NCI-H1694 (cell line): ENCODE measurements at regions not wholly inside any gene's neighbourhood (a gene's known extent, or its start where the extent isn't known, plus 50 kb on each side); places are given as distances from the start of the nearest gene placed in this dataset.
"Not testable (repeated sequence)": the region's sequence is repeated elsewhere in the genome, so short reads cannot be mapped to it uniquely, and the experiment has no call there.

Source experiments
- DNase-seq: peaks from one replicate; lab custom pipeline; 2025; lab: John Stamatoyannopoulos, UW

DNA sequence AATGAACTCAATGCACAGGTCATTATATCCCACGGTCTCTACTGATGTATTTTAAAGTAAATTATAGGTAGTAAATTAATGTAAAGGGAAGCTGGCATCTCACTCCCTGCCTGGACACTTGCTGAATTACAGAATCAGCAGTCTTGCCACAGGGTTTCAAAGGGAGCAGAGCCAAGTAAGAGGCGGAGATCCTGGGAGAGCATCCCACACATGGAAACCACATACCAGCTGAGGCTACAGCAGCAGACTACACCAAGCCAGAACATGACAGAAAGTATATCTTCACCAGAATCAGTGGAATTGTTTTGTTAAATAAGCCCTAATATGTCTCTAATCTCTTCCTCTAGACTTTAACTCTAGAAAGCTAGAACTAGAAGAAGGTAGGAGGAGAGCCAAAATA is 1689.2 kb upstream of the WWC1 start:
- DNase-seq, result no peak

DNA sequence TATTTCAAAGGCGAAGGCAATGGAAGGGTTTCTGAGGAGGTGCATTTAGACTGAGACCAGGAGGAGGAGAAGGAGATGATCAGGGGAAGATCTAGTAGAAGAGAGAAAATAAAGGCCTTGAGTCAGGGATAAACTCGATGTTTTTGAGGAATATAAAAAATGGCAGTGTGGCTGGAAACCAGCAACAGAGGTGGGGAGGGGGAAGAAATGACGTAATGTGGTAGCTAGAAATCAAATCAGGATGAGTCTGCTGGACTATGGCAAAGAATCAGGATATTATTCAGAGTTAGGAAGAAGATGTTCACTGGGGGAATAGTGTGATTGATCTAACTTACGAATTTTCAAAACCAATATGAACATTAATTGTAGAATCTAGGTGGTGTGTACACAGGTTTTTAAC is 1673.9 kb upstream of the WWC1 start:
- no peak for DNase-seq

DNA sequence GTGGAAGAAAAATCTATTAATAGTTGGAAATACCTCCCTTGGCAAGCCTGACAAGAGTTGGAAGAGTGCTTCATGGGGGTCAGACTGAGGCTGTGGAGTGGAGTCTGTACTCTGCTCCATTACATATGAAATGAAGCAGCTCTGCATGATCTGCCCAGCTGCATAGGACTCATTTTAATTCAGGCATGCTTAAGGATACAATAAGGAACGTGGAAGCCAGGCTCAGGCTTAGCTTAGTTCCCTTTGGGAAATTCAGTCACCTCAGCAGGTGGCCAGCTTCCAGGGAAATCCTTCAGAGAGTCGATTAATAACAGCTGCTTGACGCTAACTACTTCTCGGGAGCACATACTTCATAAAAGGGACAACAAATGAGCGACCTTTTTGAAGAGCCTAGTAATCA is 1672.9 kb upstream of the WWC1 start:
- DNase-seq, result no peak

DNA sequence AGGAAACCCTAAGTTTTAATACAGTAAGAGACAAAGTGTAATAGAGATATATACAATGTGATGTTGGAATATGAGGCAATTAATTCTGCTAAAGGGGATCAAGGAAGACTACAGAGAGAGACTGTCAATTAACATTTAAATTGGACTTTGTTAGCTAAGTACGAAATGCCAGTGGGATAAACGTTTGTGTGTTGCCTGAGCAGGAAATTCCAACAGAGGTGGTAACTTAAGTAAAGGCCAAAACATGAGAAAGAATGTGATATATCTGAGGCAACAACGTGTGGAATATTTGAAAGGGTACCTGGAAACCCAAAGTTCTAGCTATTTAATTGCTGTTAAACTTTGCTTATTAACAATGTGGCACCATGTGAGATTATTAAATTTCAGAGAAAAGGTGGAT is 1666.9 kb upstream of the WWC1 start:
- DNase-seq, result no peak

DNA sequence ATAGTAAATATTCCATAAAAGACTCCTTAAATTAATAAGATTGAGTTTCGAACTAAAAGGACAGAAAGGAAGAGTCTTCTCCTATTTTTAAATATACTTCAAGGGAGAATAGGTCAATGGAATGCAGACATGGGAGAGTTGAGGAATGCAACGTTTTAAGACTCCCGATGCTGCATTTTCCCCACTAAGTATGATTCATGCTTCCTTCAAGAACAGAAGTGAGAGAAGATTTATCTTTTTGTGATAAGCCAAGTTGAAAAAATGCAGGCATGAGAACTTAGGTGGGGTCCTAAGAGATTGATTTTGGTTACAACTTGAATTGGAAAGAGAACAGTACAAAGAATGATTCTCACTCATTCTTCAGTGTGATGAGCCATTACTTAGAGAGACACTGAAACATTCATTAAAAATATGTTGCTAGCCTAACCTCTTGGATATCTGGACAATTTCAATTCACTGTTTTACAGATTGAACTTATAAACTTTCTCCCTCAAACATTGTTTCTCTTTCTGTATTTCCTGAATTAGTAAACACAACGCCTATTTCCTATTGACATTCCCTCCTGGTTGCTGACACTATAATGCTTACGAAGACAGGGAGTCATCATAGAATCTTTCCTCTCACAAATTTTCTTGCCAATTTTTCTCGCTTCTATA is 1666.1 kb upstream of the WWC1 start:
- DNase-seq, result no peak

DNA sequence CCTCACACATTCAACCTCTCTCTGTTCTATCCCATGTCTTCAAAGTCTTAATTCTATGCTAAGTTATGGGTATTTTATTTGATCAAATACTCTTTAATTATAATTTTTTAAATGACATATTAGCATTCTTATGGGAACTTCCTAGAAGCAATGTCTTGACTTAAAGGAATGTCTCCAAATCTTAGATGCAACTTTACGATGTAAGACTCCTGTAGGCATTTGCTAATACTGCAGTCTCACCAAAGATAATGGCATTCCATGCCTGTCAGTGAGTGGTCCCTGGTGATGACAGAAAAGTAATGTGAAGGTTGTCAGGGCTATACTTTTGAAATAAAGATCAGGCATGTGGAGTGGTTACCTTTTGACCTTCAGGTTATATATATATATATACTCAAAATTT is 1654.2 kb upstream of the WWC1 start:
- DNase-seq, result no peak

DNA sequence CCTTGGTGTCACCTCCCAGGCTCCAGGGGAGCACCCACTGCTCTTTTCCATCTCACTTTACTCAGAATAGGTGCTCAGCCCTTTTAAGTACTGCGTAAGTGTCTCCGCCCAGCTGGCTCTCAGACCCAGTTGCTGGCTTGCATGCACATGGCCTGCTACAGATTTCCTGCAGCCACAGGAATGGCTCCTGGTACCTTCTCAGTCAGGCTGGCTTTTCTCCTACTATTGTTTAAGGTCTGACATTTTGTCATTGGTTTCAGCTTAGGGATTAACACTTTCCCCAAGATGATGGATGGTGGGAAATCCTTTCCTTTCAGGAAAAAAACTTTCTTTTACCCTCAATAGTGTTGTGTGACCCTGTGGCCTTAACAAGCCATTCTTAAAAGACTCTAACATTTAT is 1652.3 kb upstream of the WWC1 start:
- no peak for DNase-seq

DNA sequence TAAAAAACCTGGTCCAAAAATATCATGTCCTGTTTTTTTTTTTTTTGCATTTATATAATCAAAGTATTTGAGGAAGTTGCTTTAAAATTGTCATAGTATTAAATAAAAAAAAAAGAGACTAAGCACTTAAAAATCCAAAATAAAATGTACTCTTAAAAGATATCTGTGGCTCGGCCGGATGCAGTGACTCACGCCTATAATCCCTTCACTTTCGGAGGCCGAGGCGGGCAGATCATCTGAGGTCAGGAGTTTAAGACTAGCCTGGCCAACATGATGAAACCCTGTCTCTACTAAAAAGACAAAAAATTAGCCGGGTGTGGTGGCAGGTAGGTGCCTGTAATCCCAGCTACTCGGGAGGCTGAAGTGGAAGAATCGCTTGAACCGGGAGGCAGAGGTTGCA is 1651.3 kb upstream of the WWC1 start:
- DNase-seq, result not testable (repeated sequence)

DNA sequence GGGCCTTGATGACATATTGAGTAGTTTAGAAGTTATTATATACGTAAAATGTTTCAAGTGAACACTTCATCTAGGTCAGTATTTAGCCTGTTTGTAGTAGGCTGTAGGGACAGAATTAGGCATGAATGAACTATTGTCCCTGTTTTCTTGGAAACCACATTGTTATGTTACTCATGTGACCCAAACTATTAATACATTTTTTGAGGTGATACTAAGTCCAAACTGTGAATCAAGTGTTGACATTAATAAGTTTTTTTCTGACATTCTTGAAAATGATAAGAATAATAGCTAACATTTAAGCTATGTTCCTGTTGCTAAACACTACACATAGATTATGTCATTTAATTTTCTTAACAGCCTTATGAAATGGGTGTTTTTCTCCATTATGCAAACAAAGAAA is 1642.7 kb upstream of the WWC1 start:
- no peak for DNase-seq

DNA sequence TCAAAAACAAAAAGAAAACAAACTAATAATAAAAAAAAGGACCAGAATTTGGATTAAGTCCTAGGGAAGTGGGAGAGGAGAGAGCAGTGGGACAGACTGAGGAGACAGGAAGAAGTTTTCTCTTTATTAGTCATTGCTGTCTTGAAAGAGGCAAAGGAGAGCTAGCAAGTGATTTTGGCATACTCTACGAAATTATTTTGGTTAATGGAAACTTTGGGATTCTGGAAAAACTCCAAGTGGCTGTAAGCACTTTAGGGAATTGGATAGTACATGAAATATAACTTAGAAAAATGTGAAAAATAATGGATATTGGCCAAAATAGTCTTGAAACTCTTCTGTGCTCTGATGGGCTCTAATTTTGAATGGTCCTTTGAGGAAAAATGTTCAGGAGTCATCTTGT is 1641.8 kb upstream of the WWC1 start:
- no peak for DNase-seq

DNA sequence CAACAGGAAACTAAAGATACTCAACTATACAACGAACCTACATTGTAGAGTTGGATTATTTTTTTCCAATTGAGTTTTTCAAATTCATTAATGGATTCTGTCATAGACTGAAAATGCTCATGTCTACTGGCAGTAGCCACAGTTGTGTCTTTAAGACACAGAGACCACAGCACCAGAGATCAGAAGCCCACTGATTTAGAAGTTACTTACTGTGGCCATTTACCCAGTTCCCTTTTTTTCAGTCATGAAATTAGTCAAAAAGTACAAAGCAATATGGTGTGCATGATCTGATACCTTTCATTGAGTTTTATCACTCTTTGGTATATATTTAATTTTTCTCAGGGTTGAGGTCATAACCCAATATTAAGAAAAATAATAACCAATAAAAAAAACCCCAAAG is 1640.2 kb upstream of the WWC1 start:
- DNase-seq, result no peak

DNA sequence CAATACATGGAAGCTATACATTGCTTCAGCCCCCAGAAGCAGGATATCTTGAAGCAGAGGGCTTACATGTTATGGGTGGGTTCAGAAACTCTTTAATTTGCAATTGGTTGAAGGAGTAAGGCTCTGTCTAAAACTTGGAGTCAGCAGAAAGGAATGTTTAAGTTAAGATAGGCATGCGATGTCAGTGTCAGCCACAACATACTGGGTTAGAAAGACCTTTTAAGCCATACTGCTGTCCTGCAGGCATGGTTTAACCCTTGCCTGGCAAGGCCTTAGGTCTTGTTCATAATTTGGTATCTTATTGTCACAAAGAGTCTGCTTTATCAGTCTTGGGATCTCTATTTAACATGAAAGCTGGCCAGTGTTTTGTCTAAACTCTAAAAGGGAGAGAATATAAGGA is 1619.6 kb upstream of the WWC1 start:
- DNase-seq, result no peak

DNA sequence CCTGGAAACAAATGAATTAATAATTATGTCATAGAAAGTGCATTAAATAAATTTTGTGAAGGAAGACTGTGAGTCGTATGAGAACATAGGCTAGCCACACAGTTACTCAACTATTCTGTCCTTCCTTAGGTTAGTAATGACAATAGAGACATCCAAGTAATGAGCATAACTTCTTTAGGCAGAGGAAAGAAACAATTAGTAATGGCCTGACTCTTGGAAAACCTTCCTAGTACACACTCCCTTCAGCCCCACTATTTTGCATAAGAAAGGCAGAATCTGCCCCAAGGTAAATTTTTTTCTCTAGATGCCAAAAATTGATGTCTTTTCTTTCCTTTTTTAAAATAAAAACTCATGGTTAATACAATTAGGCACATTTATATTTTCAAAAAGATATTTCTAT is 1619.0 kb upstream of the WWC1 start:
- DNase-seq, result no peak

DNA sequence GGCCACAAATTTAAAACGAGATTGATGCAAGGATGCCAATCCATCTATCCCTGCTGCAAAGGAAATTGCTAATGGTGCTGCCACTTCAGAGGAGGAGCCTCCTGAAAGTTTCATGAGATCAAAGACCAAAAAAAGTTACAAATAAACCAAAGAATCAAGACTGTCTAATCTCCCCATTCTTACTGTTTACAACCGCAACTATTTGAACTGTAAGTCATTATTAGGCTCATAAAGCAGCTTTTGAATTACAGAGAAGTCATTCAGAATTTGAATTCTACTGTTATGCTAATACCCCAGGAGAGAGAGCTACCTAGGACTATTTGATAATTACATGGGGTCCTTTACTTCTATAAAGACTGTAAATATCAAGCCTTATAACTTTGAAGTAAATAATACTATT is 1613.6 kb upstream of the WWC1 start:
- no peak for DNase-seq

DNA sequence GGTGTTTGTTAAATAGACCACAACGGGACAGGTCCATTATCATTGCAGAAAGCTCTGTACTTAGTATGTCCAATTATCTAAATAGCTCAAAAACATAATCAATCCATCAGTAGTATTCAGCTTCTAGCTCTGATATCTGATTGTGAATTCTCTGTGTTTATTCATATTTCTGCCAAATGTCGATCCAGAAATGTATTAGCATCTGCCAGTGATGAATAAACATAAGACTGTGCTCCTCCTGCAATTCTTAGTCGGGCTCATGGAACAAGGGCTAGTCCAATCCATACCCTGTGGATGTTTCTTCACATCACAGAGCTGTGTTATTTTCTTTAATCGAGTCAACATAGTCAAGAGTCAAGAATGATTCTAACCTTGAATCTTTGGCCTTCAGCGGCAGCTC is 1612.1 kb upstream of the WWC1 start:
- DNase-seq, result no peak

DNA sequence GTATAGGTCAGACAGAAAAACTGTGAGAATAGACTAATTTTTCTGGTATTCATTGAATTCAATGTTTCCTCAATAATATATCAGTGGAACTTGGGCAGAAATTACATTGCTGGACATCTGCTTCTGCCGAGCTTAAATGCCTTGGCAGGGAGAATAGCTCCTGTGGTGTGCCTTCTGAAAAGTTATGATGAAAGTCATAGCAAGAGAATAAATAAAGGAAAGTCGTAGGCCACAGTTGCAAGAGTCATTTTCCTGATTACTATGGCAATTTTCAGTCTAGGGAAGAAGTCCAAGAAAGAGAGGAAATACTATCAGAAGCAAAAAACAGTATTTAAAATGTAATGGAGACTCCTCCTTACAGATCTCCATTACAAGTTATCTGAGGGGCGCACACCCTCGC is 1596.1 kb upstream of the WWC1 start:
- no peak for DNase-seq

DNA sequence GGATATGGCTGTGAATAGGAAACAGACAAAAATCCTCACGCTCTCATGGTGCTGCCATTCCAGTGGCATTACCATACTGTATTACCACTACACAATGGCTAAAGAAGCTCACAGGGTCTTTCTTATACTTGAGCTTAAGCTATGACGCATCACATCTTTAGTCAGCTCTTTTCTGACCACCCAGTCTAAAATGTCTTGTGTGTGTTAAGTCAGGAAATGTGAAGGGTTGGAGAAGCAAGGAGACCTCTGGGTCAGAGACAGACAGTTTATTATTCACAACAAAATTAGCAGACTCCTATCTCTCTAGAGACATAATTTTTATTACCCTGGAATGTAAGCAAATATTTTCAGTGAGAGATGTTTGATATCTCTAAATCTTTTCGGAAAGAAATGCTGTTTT is 1583.2 kb upstream of the WWC1 start:
- DNase-seq, result no peak

DNA sequence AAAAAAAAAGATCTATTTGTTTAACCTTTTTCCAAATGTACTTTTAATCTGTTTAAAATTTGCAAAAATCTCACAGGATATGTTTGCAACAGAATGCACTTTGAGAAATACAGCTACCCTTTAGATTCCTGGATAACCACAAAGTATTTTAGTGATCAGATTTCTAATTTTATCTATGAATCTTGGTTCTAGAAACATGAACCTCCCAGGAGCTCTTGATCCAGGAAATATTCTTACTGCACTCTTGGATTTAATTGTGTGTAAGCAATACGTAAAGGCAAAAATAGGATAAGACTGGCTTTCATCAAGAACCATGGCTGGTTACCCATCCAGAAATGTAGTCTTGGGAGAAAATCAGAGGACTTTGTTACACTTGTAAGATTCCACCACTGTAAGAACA is 1581.8 kb upstream of the WWC1 start:
- no peak for DNase-seq

DNA sequence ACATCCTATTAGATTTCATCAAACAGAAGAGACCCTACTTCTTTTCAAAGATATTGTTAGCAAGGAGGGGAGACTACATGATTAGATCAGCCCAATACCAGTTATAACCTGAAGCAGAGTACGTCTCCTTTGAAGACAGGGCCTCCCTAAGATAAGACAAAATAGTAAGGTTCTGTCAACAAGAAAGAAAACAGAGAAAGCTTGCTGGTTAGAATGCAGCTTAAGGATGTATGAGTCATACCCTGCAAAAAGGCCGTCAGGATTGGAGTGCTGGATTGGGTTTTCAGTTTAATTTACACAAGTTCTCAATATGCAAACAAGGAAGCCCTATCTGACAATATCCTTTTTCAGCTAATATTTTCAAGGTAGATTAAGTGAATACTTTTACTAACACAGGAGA is 1581.2 kb upstream of the WWC1 start:
- no peak for DNase-seq

DNA sequence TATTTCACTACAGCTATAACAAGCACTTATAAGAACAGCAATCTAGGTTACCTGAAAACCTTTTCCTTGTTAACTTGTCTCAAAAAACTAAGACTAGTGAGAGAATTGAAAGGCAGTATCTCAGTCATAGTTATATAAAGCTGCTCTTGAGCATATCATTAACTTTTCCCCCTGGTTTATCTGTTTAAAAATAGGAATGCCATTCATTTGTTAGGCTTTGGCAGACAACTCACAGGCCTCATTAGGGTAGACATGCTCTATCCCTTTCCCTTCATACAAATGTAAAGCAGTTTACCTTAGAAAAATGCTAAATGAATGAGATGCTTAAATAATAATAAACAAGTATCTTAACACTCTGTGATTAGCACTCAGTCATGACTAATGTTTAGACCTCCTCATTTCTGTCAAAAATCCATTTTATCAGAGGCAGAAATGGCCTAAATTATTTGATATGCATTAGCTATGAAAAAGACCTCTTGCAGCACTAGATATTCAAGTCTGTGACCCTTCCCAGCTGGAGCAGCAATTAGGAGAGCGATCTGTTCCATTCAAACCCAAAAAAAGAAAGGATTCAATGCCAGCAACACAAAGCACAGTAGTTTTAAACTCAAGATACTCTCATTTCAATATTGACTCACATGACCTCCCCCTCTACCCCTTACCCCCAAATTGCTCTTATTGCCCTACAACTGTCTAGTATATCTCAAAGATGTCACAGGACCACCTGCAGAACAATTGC is 1578.8 kb upstream of the WWC1 start:
- no peak for DNase-seq

DNA sequence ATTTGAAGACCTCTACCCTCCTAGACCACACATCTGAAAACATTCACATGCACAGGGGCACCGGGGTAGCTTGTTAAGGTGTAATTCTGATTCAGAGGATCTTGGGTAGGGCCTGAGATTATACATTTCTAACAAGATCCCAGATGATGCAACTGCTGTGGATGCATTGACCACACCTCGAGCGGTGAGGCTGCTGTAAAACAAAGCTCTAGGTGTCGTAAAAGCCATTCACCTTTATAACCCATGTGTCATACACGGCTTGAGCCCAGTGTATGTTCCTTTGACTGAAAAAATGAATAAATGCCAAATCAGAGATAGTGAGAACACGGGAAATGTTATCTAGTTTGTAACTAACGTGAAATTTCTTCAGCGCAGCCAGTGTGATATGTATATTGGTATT is 1578.2 kb upstream of the WWC1 start:
- no peak for DNase-seq

DNA sequence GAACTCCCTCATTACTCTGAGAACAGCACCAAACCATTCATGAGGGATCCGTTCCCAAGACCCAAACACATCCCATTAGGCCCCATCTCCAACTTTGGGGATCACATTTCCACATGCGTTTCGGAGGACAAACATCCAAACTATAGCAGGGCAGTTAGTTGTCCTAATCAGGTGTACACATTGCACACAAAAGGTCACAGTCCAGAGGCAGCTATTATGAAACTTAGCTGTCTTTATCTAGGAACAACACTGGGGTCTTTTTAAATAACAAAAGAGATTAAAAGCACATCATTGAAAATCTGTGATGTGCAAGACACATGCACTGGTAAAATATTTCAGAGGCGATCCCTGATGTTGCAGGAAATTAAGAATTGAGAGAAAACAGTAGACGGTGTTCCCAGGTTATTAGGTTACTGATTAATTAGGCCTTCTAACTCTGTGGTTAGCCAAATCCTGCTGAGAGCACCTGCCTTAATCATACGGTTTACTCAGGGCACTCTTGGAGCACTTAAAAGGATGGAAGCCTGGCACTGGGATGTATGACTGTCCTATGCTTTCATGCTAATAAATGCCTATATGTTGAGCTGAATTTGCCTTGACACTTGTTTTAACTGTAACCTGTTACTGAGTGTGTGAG is 1574.5 kb upstream of the WWC1 start:
- no peak for DNase-seq

DNA sequence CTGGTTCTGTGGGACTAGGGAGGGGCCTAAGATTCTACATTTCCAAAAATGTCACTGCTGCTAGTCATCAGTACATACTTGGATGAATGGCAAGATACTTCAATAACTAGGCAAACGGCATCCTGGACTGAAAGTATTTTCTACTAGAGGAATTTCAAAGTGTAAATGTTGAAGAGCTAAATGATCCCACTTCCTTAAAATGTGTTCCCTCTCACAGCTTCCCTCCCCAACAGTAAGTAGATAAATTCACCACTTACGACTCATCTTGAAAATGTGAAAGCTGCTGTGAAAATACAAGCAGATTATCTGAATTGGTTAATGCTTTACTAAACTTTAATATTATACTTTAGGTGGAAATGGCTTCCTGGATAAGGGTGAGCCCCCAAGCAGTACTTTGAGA is 1571.5 kb upstream of the WWC1 start:
- DNase-seq, result no peak

DNA sequence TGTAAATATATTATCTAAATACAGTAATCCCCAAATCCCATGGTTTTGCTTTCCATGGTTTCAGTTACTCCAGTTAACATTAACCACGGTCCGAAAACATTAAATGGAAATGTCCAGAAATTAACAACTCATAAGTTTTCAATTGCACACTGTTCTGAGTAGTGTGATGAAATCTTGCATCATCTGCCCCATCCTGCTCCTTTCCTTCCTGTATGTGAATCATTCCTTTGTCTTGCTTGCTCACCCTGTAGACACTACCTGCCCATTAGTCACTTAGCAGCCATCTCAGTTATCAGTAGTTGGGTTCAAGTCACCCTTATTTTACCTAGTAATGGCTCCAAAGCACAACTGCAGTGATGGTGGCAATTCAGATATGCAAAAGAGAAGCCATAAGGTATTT is 1568.5 kb upstream of the WWC1 start:
- DNase-seq, result no peak
